Cardiac fibroblast (primary cell): ENCODE measurements at regions not wholly inside any gene's neighbourhood (a gene's known extent, or its start where the extent isn't known, plus 50 kb on each side); places are given as distances from the start of the nearest gene placed in this dataset.

Experiments
- DNase-seq, 2 donors: peaks; one replicate each; pipeline versions ENCODE4 v3.0.0 to v3.0.0-alpha.2; 2010; ENCODE audit warnings: low read depth in 2 of 2
- H3K4me3 ChIP-seq, 2 donors: replicated peaks in 1 of 2; 1 replicate in 1 of 2; 2 replicates in 1 of 2; pipeline ENCODE4 v1.5.1; 2011; ENCODE audit warnings: low read depth in 2 of 2, low read length in 2 of 2, mild to moderate bottlenecking in 2 of 2, moderate library complexity in 1 of 2
- CTCF ChIP-seq: IDR thresholded peaks from one replicate; pipeline ENCODE4 v1.5.1; 2011; ENCODE audit warnings: low read depth, mild to moderate bottlenecking, low read length, inconsistent platforms

- no peak for DNase-seq
- no peak overlapping the region for H3K4me3 ChIP-seq
- no peak for TF ChIP-seq CTCF
These were observed 164.2 kb upstream of the B3GAT1 start for GRCh38 chr11:134576286-134576685.

- TF ChIP-seq CTCF, result no peak
- H3K4me3 ChIP-seq, result no peak overlapping the region
- no peak for DNase-seq
These were observed 163.6 kb upstream of the B3GAT1 start for GRCh38 chr11:134575504-134576230.

- H3K4me3 ChIP-seq, result no peak overlapping the region
- TF ChIP-seq CTCF, result no peak
- DNase-seq, result no peak
These were observed 162.9 kb upstream of the B3GAT1 start for GRCh38 chr11:134574947-134575346.

GRCh38 chr11:134574425-134574824 is 162.4 kb upstream of the B3GAT1 start:
- TF ChIP-seq CTCF, result no peak
- DNase-seq, result no peak
- H3K4me3 ChIP-seq, result no peak overlapping the region

- DNase-seq, result no peak
- TF ChIP-seq CTCF, result no peak
- H3K4me3 ChIP-seq, result no peak overlapping the region
These were observed 161.8 kb upstream of the B3GAT1 start for GRCh38 chr11:134573857-134574256.

GRCh38 chr11:134572741-134573675 is 161.0 kb upstream of the B3GAT1 start:
- DNase-seq, result no peak
- TF ChIP-seq CTCF, result no peak
- H3K4me3 ChIP-seq, result no peak overlapping the region
